WTC11 (cell line): ENCODE measurements at regions not wholly inside any gene's neighbourhood (a gene's known extent, or its start where the extent isn't known, plus 50 kb on each side); places are given as distances from the start of the nearest gene placed in this dataset.

ENCODE experiments used
- ATAC-seq: fragments of 200-7000 bp; cut with Tn5 transposase; 2 replicates; pipeline ENCODE4 v1.10.0; 2021; ENCODE audit warnings: mild to moderate bottlenecking, moderate library complexity
- CTCF ChIA-PET: fragments of 300-600 bp; sonication (Branson Sonifier 250); formaldehyde crosslinking; loops from one replicate; lab custom pipeline; 2021; ENCODE audit warnings: antibody characterized with exemption; lab: Charles Lee
- POLR2A ChIA-PET: fragments of 350-600 bp; sonication (Branson Sonifier 250); formaldehyde crosslinking; loops from one replicate; lab custom pipeline; 2021; ENCODE audit warnings: antibody characterized with exemption; lab: Charles Lee
- DNase-seq: peaks from one replicate; pipeline ENCODE4 v3.0.0; 2021; ENCODE audit warnings: low spot score
- H3K27ac Mint-ChIP-seq: 2 replicates; pipeline ENCODE4 v1.8.0; 2021; ENCODE audit warnings: mixed read lengths
- H3K27me3 Mint-ChIP-seq: 2 replicates; pipeline ENCODE4 v1.8.0; 2021; ENCODE audit warnings: low read depth, mild to moderate bottlenecking, moderate library complexity, mixed read lengths
- H3K36me3 Mint-ChIP-seq: 2 replicates; pipeline ENCODE4 v1.8.0; 2021; ENCODE audit warnings: mixed read lengths
- H3K4me1 Mint-ChIP-seq: 2 replicates; pipeline ENCODE4 v1.8.0; 2022; ENCODE audit warnings: mixed read lengths
- H3K4me3 Mint-ChIP-seq: 2 replicates; pipeline ENCODE4 v1.8.0; 2021; ENCODE audit warnings: mild to moderate bottlenecking, moderate library complexity, mixed read lengths
- H3K9me3 Mint-ChIP-seq: 2 replicates; pipeline ENCODE4 v1.8.0; 2021; ENCODE audit warnings: mixed read lengths
- ARID4B ChIP-seq: sonication (generic); formaldehyde crosslinking; IDR thresholded peaks from 2 replicates; pipeline ENCODE4 v1.8.0; 2023; ENCODE audit warnings: missing genetic modification reagents, mild to moderate bottlenecking, borderline replicate concordance
- ATF2 ChIP-seq: sonication (generic); formaldehyde crosslinking; IDR thresholded peaks from 2 replicates; pipeline ENCODE4 v1.8.1; 2022; ENCODE audit warnings: low read depth, missing genetic modification reagents, borderline replicate concordance
- ATF6 ChIP-seq: sonication (generic); formaldehyde crosslinking; IDR thresholded peaks from 2 replicates; pipeline ENCODE4 v1.8.1; 2023; ENCODE audit warnings: mild to moderate bottlenecking, missing genetic modification reagents
- E2F4 ChIP-seq: sonication (generic); formaldehyde crosslinking; IDR thresholded peaks from 2 replicates; pipeline ENCODE4 v1.8.1; 2022; ENCODE audit warnings: low read depth, mild to moderate bottlenecking, moderate library complexity, missing genetic modification reagents, borderline replicate concordance
- E2F5 ChIP-seq: sonication (generic); formaldehyde crosslinking; IDR thresholded peaks from 2 replicates; pipeline ENCODE4 v1.8.1; 2022; ENCODE audit warnings: mild to moderate bottlenecking, moderate library complexity, missing genetic modification reagents
- ETV6 ChIP-seq: sonication (generic); formaldehyde crosslinking; IDR thresholded peaks from 2 replicates; pipeline ENCODE4 v1.8.1; 2022; ENCODE audit warnings: mild to moderate bottlenecking, missing genetic modification reagents
- GRHL2 ChIP-seq: fragments of 250-450 bp; sonication (Bioruptor Pico); IDR thresholded peaks from 2 replicates; pipeline ENCODE4 v1.8.0; 2022; ENCODE audit warnings: mild to moderate bottlenecking, moderate library complexity; ENCODE audit not compliant: insufficient replicate concordance, severe bottlenecking
- JAZF1 ChIP-seq: fragments of 250-450 bp; sonication (Bioruptor Pico); IDR thresholded peaks from 2 replicates; pipeline ENCODE4 v1.9.0; 2021; ENCODE audit warnings: moderate library complexity, mild to moderate bottlenecking, inconsistent platforms
- NR1H2 ChIP-seq: sonication (generic); formaldehyde crosslinking; IDR thresholded peaks from 2 replicates; pipeline ENCODE4 v1.9.0; 2021; ENCODE audit warnings: mild to moderate bottlenecking, moderate library complexity, missing genetic modification reagents
- NR2C2 ChIP-seq: sonication (generic); formaldehyde crosslinking; IDR thresholded peaks from 2 replicates; pipeline ENCODE4 v1.8.0; 2022; ENCODE audit warnings: mild to moderate bottlenecking, missing genetic modification reagents
- NR3C1 ChIP-seq: sonication (generic); formaldehyde crosslinking; conservative IDR thresholded peaks from 2 replicates; pipeline ENCODE4 v1.8.1; 2023; ENCODE audit warnings: low read depth, mild to moderate bottlenecking, missing genetic modification reagents
- PRDM15 ChIP-seq: sonication (generic); formaldehyde crosslinking; IDR thresholded peaks from 2 replicates; pipeline ENCODE4 v1.8.0; 2022; ENCODE audit warnings: missing genetic modification reagents
- RORB ChIP-seq: fragments of 250-450 bp; sonication (Bioruptor Pico); IDR thresholded peaks from 2 replicates; pipeline ENCODE4 v1.9.0; 2021; ENCODE audit warnings: mild to moderate bottlenecking
- SMAD4 ChIP-seq: sonication (generic); formaldehyde crosslinking; IDR thresholded peaks from 2 replicates; pipeline ENCODE4 v1.8.0; 2022; ENCODE audit warnings: mild to moderate bottlenecking, missing genetic modification reagents

- H3K27ac Mint-ChIP-seq = no peak overlapping the region
- H3K4me3 Mint-ChIP-seq = no peak overlapping the region
- H3K36me3 Mint-ChIP-seq = no peaks in the 10 kb centered on the region
- ChIA-PET POLR2A (no interaction called here), CTCF (no interaction called here)
- H3K27me3 Mint-ChIP-seq = peaks cover 4% of the 10 kb centered on the region; the same call in 1 of the 2 replicates
- TF ChIP-seq ATF2 (CRISPR knock-in tag) (no peak), ARID4B (no peak), JAZF1 (CRISPR knock-in tag) (no peak), PRDM15 (CRISPR knock-in tag) (no peak), E2F4 (CRISPR knock-in tag) (no peak), NR3C1 (CRISPR knock-in tag) (no peak), GRHL2 (CRISPR knock-in tag) (no peak), NR2C2 (CRISPR knock-in tag) (no peak), SMAD4 (CRISPR knock-in tag) (no peak), ATF6 (no peak), ETV6 (no peak), NR1H2 (CRISPR knock-in tag) (no peak), E2F5 (CRISPR knock-in tag) (no peak), RORB (CRISPR knock-in tag) (no peak)
- DNase-seq (no peak), ATAC-seq (no peak)
- peaks cover 12% of the 10 kb centered on the region for H3K4me1 Mint-ChIP-seq
- no peaks in the 10 kb centered on the region for H3K9me3 Mint-ChIP-seq
Observed at GRCh38 chr17:33387406-33387805, 94.3 kb upstream of the ASIC2 start.
